Left lung (tissue), 4 donors: ENCODE measurements at regions not wholly inside any gene's neighbourhood (a gene's known extent, or its start where the extent isn't known, plus 50 kb on each side); places are given as distances from the start of the nearest gene placed in this dataset.

ENCODE experiments used
- ATAC-seq: fragments of 200-7000 bp; cut with Tn5 transposase; one replicate; pipeline ENCODE4 v1.9.1; 2020; ENCODE audit warnings: moderate library complexity
- DNase-seq, 4 donors: peaks; one replicate each; pipeline ENCODE4 v3.0.0-alpha.2; 2013 to 2020
- H3K27ac ChIP-seq, 2 donors: fragments of 200-600 bp; sonication (generic) in 1 of 2; one replicate each; pipeline versions ENCODE4 v1.5.0 to v1.8.0; 2020 to 2021
- H3K27me3 ChIP-seq, 2 donors: fragments of 200-600 bp; sonication (generic) in 1 of 2; one replicate each; pipeline versions ENCODE4 v1.5.0 to v1.8.0; 2020 to 2021
- H3K36me3 ChIP-seq, 2 donors: fragments of 200-600 bp; sonication (generic) in 1 of 2; one replicate each; pipeline versions ENCODE4 v1.5.0 to v1.8.0; 2020 to 2021
- H3K4me1 ChIP-seq, 2 donors: fragments of 200-600 bp; one replicate each; pipeline ENCODE4 v1.8.0; 2021
- H3K4me3 ChIP-seq, 2 donors: fragments of 200-600 bp; sonication (generic) in 1 of 2; one replicate each; pipeline versions ENCODE4 v1.5.0 to v1.8.0; 2020 to 2021; ENCODE audit warnings: mild to moderate bottlenecking in 1 of 2
- H3K9me3 ChIP-seq, 2 donors: fragments of 200-600 bp; sonication (generic) in 1 of 2; one replicate each; pipeline versions ENCODE4 v1.5.0 to v1.8.0; 2020 to 2021
- intact Hi-C, 2 donors: fragments of 100-400 bp; cut with DNase I; formaldehyde crosslinking; loops; one replicate each; pipeline versions ENCODE4 v1.11.2 to v1.14.2; 2022
- TF ChIP-seq, protein P1 (sequence below), 2 donors: fragments of 200-600 bp; sonication (generic) in 1 of 2; IDR thresholded peaks; one replicate each; pipeline versions ENCODE4 v1.5.0 to v1.8.0; 2021; ENCODE audit warnings: antibody characterized with exemption in 2 of 2
- donor health status: DM: no; HTN: yes; CAD: no.
- donor health status: DM: no; HTN: no; CAD: no.

DNA sequence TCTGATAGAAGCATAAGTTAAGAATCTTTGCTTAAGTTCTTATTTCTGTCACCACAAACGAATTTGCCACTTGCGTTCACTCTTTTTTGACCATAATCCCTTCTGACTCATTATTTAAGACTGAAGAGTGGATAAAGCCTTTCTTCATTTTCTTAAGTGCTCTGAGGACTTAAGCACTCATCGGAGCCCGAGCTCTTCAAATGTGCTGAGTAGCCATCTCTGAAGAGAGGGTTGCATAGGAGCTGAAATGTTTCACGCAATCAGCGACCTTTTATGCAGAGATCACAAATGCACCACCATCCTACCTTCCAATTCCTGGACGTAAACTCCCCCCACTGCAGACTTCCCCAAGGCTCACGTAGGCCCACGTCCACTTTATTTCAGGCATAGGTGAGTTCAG lies 699.2 kb downstream of the IRX1 start:
- H3K4me1 ChIP-seq = no peaks in the 10 kb centered on the region
- intact Hi-C loops = no loop called here
- H3K36me3 ChIP-seq = no peaks in the 10 kb centered on the region
- H3K9me3 ChIP-seq = no peaks in the 10 kb centered on the region
- peak; percentile 88 for ATAC-seq
- TF ChIP-seq, protein P1, sequence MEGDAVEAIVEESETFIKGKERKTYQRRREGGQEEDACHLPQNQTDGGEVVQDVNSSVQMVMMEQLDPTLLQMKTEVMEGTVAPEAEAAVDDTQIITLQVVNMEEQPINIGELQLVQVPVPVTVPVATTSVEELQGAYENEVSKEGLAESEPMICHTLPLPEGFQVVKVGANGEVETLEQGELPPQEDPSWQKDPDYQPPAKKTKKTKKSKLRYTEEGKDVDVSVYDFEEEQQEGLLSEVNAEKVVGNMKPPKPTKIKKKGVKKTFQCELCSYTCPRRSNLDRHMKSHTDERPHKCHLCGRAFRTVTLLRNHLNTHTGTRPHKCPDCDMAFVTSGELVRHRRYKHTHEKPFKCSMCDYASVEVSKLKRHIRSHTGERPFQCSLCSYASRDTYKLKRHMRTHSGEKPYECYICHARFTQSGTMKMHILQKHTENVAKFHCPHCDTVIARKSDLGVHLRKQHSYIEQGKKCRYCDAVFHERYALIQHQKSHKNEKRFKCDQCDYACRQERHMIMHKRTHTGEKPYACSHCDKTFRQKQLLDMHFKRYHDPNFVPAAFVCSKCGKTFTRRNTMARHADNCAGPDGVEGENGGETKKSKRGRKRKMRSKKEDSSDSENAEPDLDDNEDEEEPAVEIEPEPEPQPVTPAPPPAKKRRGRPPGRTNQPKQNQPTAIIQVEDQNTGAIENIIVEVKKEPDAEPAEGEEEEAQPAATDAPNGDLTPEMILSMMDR (IDR thresholded peaks at IDR 0.05) = no peak
- H3K27ac ChIP-seq = no peak overlapping the region
- no peak for DNase-seq
- no peaks in the 10 kb centered on the region for H3K27me3 ChIP-seq
- H3K4me3 ChIP-seq = no peak overlapping the region

DNA sequence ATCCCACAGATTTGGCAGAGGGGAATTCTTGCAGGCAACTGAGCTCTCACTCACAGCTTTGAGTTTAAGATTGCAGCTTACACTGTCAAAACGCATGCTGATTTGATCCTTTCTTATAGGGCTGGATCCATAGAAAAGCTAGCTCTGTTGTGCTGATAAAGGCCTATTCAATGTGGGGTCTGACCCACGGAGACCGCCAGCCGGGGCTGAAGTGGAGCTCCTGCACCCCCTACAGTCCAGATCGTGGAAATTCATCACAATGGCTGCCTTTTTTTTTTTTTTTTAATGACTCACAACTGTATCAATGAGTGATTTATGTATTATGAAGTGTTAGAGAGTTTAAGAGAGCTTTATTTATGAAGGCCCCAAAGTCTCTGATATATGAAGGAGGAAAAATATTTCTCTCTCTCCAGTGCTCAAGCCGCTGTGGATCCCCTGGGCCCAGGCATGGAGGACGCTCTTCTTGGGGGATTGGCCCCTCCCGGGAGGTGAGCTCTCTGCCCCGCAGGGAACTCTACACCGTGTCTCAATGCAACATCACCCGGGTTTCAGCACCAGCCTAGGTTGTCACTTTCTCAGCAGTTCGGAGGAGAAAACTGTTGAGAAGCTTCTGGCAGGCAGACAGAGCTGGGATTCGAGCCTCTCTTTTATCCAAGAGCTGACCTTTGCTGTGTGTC lies 700.2 kb downstream of the IRX1 start:
- no peak overlapping the region for H3K27ac ChIP-seq
- ATAC-seq (peak; percentile 86), DNase-seq (peak in 2 of 4 donors; percentile 50 to 59)
- H3K27me3 ChIP-seq = no peaks in the 10 kb centered on the region
- H3K4me3 ChIP-seq = no peak overlapping the region
- no peaks in the 10 kb centered on the region for H3K9me3 ChIP-seq
- H3K4me1 ChIP-seq = no peaks in the 10 kb centered on the region
- TF ChIP-seq, protein P1 (IDR thresholded peaks at IDR 0.05) = peak in 1 of 2 donors; percentile 16
- intact Hi-C loops = no loop called here
- no peaks in the 10 kb centered on the region for H3K36me3 ChIP-seq

DNA sequence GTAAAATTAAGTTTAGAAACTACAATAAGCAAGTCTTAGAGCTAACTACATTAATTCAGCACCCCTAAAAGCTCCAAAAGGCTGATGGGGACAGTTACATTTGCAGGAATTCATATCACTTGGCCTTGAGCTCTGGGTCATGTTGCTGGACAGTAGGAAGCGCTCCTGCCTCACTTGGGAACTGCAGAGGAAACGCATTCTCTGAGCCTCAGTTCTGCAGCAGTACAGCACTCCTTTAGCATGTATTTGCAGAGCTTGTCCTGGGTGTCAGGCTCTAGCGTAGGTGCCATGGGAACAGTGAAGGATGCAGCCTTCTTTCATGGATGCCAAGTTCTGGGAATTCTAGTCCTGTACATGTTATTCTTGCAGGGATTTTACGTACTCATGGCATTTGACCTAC lies 710.4 kb downstream of the IRX1 start:
- DNase-seq (no peak), ATAC-seq (no peak)
- intact Hi-C loops = no loop called here
- Histone ChIP-seq H3K27ac (no peak overlapping the region), H3K36me3 (no peaks in the 10 kb centered on the region), H3K4me3 (no peak overlapping the region), H3K27me3 (no peaks in the 10 kb centered on the region), H3K9me3 (no peaks in the 10 kb centered on the region), H3K4me1 (no peaks in the 10 kb centered on the region)
- TF ChIP-seq, protein P1 (IDR thresholded peaks at IDR 0.05) = no peak

- intact Hi-C loops = no loop called here
- peak in 2 of 4 donors; percentile 7 to 12 for DNase-seq
Observed at GRCh38 chr5:4309026-4309425, 713.4 kb downstream of the IRX1 start.

DNA sequence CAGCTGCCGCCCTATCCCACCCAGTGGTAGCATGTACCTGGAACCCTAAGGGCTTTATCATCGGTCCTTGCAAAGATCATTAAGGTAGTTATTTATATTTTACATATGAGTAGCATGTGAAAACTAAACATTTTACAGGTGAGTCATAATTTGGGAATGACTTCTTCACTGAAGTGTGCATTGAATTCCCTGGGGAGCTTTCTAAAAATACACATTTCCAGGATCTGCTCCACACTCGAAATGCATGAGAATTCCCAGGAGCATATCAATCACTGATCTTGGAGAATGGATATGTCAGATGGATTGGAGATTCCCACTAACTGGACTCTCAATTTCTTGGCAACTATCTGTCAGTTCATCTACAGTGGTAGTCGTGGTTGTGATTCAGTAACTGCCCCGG lies 717.5 kb downstream of the IRX1 start:
- intact Hi-C loops = no loop called here
- no peak for ATAC-seq
- H3K36me3 ChIP-seq = no peaks in the 10 kb centered on the region
- no peaks in the 10 kb centered on the region for H3K9me3 ChIP-seq
- H3K27me3 ChIP-seq = no peaks in the 10 kb centered on the region
- H3K27ac ChIP-seq = no peak overlapping the region
- H3K4me1 ChIP-seq = no peaks in the 10 kb centered on the region
- TF ChIP-seq, protein P1 (IDR thresholded peaks at IDR 0.05) = no peak
- no peak overlapping the region for H3K4me3 ChIP-seq
- no peak for DNase-seq

More at GRCh38 chr5:4309026-4309425, 713.4 kb downstream of the IRX1 start:
- Histone ChIP-seq H3K27ac (no peak overlapping the region), H3K4me1 (no peaks in the 10 kb centered on the region), H3K4me3 (no peak overlapping the region), H3K36me3 (no peaks in the 10 kb centered on the region), H3K27me3 (no peaks in the 10 kb centered on the region), H3K9me3 (no peaks in the 10 kb centered on the region)
- TF ChIP-seq, protein P1 (IDR thresholded peaks at IDR 0.05) = no peak
- ATAC-seq = no peak
